ENCODE measurements at regions not wholly inside any gene's neighbourhood (a gene's known extent, or its start where the extent isn't known, plus 50 kb on each side); places are given as distances from the start of the nearest gene placed in this dataset.

- Mint-ChIP-seq H3K4me1 (no peaks in the 10 kb centered on the region), H3K4me3 (no peak overlapping the region), H3K27me3 (peaks cover 71% of the 10 kb centered on the region), H3K9me3 (no peaks in the 10 kb centered on the region), H3K36me3 (no peaks in the 10 kb centered on the region), H3K27ac (no peak overlapping the region)
- ATAC-seq: no peak
Observed at GRCh38 chr11:116579857-116580727, 192.7 kb downstream of the BUD13 start.

DNA sequence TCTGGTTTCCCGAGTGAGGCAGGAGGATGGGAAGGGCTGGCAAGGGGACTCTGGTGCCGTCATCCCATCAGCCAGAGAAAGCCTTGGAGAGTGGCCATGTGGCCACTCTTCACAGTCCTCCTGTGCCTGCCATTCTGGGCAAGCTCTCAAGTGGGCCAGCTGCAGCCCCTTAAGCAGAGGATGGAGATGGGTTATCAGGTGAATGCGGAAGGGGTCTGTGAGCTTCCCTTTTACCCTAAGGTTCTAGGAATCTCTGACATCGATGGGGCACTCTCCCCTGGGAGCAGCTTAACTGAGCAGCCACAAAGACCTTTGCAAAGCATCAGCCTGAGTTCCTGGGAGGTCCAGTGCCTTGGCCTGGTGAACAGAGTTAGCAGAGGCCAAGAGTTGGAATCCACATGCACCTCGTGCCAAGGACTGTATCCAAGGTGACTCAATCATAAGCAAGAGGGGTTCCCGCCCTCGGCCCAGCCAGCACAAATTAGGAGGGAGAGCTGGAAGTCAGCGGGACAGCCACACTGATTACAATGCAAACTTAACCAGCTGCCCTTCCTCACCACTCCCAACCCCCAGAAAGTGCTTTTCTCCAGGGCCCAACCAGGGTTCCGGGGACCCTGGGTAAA, 193.6 kb downstream of the BUD13 start:
- Mint-ChIP-seq H3K27ac (no peak overlapping the region), H3K9me3 (no peaks in the 10 kb centered on the region), H3K4me1 (no peaks in the 10 kb centered on the region), H3K4me3 (no peak overlapping the region), H3K27me3 (peaks cover 62% of the 10 kb centered on the region), H3K36me3 (no peaks in the 10 kb centered on the region)
- no peak for ATAC-seq

GRCh38 chr11:116577956-116578355, 194.8 kb downstream of the BUD13 start:
- no peak overlapping the region for H3K4me3 Mint-ChIP-seq
- no peak overlapping the region for H3K27ac Mint-ChIP-seq
- H3K4me1 Mint-ChIP-seq: no peaks in the 10 kb centered on the region
- no peaks in the 10 kb centered on the region for H3K9me3 Mint-ChIP-seq
- no peaks in the 10 kb centered on the region for H3K36me3 Mint-ChIP-seq
- no peak for ATAC-seq
- H3K27me3 Mint-ChIP-seq: peaks cover 52% of the 10 kb centered on the region

DNA sequence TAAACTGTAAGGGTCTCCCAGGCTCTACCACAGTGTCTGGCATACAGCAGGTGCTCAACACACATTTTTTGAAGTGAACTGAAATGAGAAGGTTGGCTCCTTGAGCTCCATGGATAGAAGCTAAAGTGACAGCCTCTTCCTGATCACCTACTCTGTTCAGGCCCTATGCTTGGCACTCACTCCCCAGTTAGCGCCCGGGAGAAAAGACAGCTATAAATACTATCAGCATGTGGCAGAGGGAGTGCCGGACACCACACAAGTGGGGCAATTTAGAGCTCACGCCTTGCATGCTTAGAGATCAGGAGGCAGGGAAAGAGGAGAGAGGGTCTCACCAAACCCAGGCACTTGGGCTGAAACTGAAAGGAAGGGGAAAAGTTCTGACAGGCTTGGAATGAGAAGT, 195.5 kb downstream of the BUD13 start:
- Mint-ChIP-seq H3K9me3 (no peaks in the 10 kb centered on the region), H3K27me3 (peaks cover 45% of the 10 kb centered on the region), H3K36me3 (no peaks in the 10 kb centered on the region), H3K4me3 (no peak overlapping the region), H3K27ac (no peak overlapping the region), H3K4me1 (no peaks in the 10 kb centered on the region)
- ATAC-seq: no peak

GRCh38 chr11:116576526-116576925, 196.3 kb downstream of the BUD13 start:
- no peak for ATAC-seq
- H3K36me3 Mint-ChIP-seq: no peaks in the 10 kb centered on the region
- H3K9me3 Mint-ChIP-seq: no peaks in the 10 kb centered on the region
- H3K4me3 Mint-ChIP-seq: no peak overlapping the region
- no peak overlapping the region for H3K27ac Mint-ChIP-seq
- peaks cover 37% of the 10 kb centered on the region for H3K27me3 Mint-ChIP-seq
- no peaks in the 10 kb centered on the region for H3K4me1 Mint-ChIP-seq

GRCh38 chr11:116567721-116568242, 205.0 kb downstream of the BUD13 start:
- peaks cover 31% of the 10 kb centered on the region for H3K27me3 Mint-ChIP-seq
- H3K9me3 Mint-ChIP-seq: peaks cover 10% of the 10 kb centered on the region
- peaks cover 6% of the 10 kb centered on the region for H3K36me3 Mint-ChIP-seq
- peaks cover 11% of the 10 kb centered on the region for H3K4me1 Mint-ChIP-seq
- no peak for ATAC-seq
- no peak overlapping the region for H3K4me3 Mint-ChIP-seq
- no peak overlapping the region for H3K27ac Mint-ChIP-seq

DNA sequence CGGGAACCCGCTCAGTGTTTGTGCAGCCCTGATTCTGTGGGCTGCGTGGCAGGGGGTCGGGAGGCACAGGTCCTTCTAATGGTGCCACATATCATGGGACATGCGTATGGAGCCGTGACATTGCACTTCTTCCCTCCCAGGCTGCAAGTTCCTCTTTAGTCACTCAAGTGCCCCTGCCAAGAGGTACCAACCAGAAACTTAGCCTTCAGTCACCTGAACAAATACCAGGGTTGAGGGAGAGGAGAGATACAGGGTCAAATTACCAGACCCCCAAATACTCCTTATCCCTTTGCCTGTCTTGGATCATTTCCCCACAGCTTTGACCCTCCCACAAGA, 209.1 kb downstream of the BUD13 start:
- Mint-ChIP-seq H3K27ac (no peak overlapping the region), H3K4me3 (no peak overlapping the region), H3K27me3 (peaks cover 51% of the 10 kb centered on the region), H3K9me3 (peaks cover 10% of the 10 kb centered on the region), H3K36me3 (peaks cover 6% of the 10 kb centered on the region), H3K4me1 (peaks cover 12% of the 10 kb centered on the region)
- no peak for ATAC-seq

DNA sequence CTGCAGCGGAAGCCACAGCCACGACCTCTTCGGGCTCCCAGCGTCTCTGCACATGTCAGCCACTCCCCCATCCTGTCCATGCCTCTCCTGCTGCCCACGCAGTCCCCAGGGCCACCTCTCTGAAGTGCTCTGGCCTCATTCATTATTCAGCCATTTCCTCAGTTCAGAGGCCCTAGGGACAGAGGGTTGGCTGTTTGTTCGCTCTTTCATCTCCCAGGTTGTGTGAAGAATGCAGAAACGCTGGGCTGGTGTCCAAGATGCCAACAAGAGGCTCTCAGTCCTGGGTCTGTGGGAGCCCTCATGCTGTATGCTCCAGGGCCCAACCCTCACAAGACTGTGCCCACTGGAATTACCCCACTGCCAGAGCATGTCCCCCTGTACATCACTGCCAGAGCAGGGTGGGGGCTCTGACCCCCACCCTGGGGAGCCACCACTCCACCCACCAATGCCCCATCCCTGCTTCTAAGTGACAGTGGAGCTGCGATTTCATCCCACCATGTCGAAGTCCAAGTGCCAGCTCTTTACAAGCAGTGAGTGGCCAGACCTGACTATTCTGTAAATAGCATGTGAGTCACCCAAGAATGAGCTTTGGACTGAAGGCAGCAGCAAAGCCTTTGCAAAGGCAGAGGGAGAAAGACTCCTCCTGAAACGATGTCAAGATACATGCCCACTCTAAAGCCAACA, 209.6 kb downstream of the BUD13 start:
- ATAC-seq: peak; percentile 49
- Mint-ChIP-seq H3K4me1 (peaks cover 12% of the 10 kb centered on the region), H3K4me3 (no peak overlapping the region), H3K9me3 (peaks cover 10% of the 10 kb centered on the region), H3K27me3 (peaks cover 56% of the 10 kb centered on the region), H3K27ac (no peak overlapping the region), H3K36me3 (peaks cover 6% of the 10 kb centered on the region)

- Mint-ChIP-seq H3K4me1 (peaks cover 12% of the 10 kb centered on the region), H3K4me3 (no peak overlapping the region), H3K36me3 (peaks cover 6% of the 10 kb centered on the region), H3K27me3 (peaks cover 60% of the 10 kb centered on the region), H3K9me3 (peaks cover 14% of the 10 kb centered on the region), H3K27ac (no peak overlapping the region)
- ATAC-seq: no peak
Observed at GRCh38 chr11:116560589-116560988, 212.2 kb downstream of the BUD13 start.

DNA sequence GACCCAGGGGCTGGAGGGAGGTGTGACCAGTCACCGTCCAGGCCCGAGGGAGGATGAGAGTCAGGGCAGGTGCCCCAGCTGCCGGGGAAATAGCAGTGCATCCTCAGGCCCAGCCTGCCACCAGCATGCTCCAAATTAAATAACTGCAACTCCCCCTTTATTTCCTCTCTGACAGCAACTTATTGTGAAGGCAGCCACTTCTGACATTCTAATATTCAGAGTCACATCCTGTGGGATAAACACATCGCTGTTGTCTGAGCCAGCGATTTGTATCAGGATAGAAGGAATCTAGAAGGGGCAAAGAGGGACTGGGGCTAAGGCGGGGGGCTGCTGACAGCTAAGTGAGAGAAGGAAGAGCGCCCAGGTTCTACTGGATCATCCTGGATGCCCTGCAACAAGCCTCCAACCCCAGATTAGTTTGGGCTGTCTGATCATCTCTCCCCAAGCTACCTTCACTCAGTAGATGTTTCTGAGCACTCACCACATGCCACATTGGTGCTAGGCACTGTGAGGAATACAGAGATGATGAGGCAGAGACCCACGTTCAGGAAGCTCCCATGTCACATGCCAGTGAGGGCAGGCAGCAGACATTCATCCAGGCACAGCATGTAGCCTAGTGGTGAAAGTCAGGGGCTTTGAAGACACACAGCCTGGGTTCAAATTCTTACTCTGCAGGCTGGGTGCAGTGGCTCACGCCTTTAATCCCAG, 214.1 kb downstream of the BUD13 start:
- peaks cover 10% of the 10 kb centered on the region for H3K4me1 Mint-ChIP-seq
- H3K4me3 Mint-ChIP-seq: no peak overlapping the region
- H3K27ac Mint-ChIP-seq: no peak overlapping the region
- no peak for ATAC-seq
- H3K36me3 Mint-ChIP-seq: peaks cover 6% of the 10 kb centered on the region
- H3K9me3 Mint-ChIP-seq: peaks cover 12% of the 10 kb centered on the region
- peaks cover 49% of the 10 kb centered on the region for H3K27me3 Mint-ChIP-seq

DNA sequence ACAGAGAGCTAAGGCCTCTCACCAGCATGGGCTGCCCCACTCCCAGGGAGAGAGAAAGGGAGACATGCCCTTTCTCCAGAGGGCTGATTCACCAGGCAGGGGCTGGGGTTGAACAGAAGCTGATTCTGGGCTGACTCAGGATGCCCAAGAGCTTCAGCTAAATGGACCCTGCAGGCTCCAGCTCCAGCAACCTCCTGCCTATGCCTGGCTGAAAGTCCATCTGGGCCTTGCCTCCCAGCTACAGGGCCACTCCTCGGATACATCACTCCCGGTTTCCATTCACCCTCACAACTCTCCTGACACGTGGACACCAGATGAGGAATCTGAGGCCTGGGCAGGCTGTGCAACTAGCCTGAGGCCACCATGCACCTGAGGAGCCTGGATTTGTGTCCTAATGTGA, 215.5 kb downstream of the BUD13 start:
- ATAC-seq: no peak
- H3K9me3 Mint-ChIP-seq: peaks cover 12% of the 10 kb centered on the region
- peaks cover 44% of the 10 kb centered on the region for H3K27me3 Mint-ChIP-seq
- H3K36me3 Mint-ChIP-seq: peaks cover 6% of the 10 kb centered on the region
- no peak overlapping the region for H3K4me3 Mint-ChIP-seq
- no peaks in the 10 kb centered on the region for H3K4me1 Mint-ChIP-seq
- H3K27ac Mint-ChIP-seq: no peak overlapping the region

GRCh38 chr11:116556483-116556882, 216.3 kb downstream of the BUD13 start:
- ATAC-seq: no peak
- Mint-ChIP-seq H3K4me1 (no peaks in the 10 kb centered on the region), H3K36me3 (peaks cover 6% of the 10 kb centered on the region), H3K4me3 (no peak overlapping the region), H3K27ac (no peak overlapping the region), H3K9me3 (peaks cover 12% of the 10 kb centered on the region), H3K27me3 (peaks cover 44% of the 10 kb centered on the region)

- Mint-ChIP-seq H3K27me3 (peaks cover 42% of the 10 kb centered on the region), H3K36me3 (peaks cover 6% of the 10 kb centered on the region), H3K4me1 (no peaks in the 10 kb centered on the region), H3K9me3 (peaks cover 15% of the 10 kb centered on the region), H3K4me3 (no peak overlapping the region), H3K27ac (no peak overlapping the region)
- ATAC-seq: no peak
Observed at GRCh38 chr11:116553482-116553881, 219.3 kb downstream of the BUD13 start.

- no peak overlapping the region for H3K27ac Mint-ChIP-seq
- ATAC-seq: no peak
- H3K9me3 Mint-ChIP-seq: peaks cover 19% of the 10 kb centered on the region
- peaks cover 6% of the 10 kb centered on the region for H3K36me3 Mint-ChIP-seq
- peaks cover 45% of the 10 kb centered on the region for H3K27me3 Mint-ChIP-seq
- no peak overlapping the region for H3K4me3 Mint-ChIP-seq
- H3K4me1 Mint-ChIP-seq: no peaks in the 10 kb centered on the region
Observed at GRCh38 chr11:116551576-116551975, 221.2 kb downstream of the BUD13 start.

DNA sequence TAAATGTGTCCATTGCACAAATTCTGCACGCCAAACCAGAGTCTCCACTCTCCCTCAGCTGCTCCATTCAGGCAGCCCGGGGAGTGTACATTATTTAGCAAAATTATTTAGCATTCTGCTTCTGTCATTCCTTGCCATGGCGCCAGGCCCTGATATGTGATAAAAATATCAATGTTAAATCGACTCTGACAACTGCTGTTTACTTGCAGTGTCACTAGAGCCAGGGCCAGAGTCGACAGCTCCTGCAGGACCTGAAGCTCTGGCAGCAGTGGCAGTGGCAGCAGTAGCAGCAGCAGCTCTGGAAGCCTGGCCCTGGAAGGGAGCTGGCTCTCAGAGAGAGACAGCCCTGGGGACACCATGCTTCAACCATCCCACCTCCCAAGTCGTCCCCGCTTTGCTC, 224.5 kb downstream of the BUD13 start:
- Mint-ChIP-seq H3K9me3 (peaks cover 7% of the 10 kb centered on the region), H3K36me3 (no peaks in the 10 kb centered on the region), H3K4me3 (no peak overlapping the region), H3K27me3 (peaks cover 32% of the 10 kb centered on the region), H3K4me1 (no peaks in the 10 kb centered on the region), H3K27ac (no peak overlapping the region)
- no peak for ATAC-seq
